SU-DHL-6 (cell line): ENCODE measurements at regions not wholly inside any gene's neighbourhood (a gene's known extent, or its start where the extent isn't known, plus 50 kb on each side); places are given as distances from the start of the nearest gene placed in this dataset.

Experiments
- H2AFZ ChIP-seq: fragments of 200-600 bp; sonication (generic); 2 replicates; pipeline ENCODE4 v1.6.1; 2014; ENCODE audit warnings: low read depth, mild to moderate bottlenecking, moderate library complexity, mixed read lengths, antibody characterized with exemption, low read length; ENCODE audit not compliant: severe bottlenecking
- H3F3A ChIP-seq: fragments of 200-600 bp; shearing (Covaris generic); 2 replicates; pipeline ENCODE4 v1.6.0; 2016; ENCODE audit warnings: antibody characterized with exemption, mild to moderate bottlenecking; ENCODE audit not compliant: insufficient read depth
- H3K27ac ChIP-seq: fragments of 200-600 bp; sonication (generic); 2 replicates; pipeline ENCODE4 v1.5.1; 2016; ENCODE audit warnings: low read depth, mild to moderate bottlenecking, low read length, moderate library complexity, mixed read lengths
- H3K27me3 ChIP-seq: fragments of 200-600 bp; sonication (generic), shearing (Covaris generic); 2 replicates; pipeline ENCODE4 v1.6.0; 2014; ENCODE audit warnings: mild to moderate bottlenecking, low read length
- H3K36me3 ChIP-seq: fragments of 200-600 bp; sonication (generic); 2 replicates; pipeline ENCODE4 v1.6.1; 2014; ENCODE audit warnings: mild to moderate bottlenecking, low read length, mixed read lengths
- H3K4me2 ChIP-seq: fragments of 300-600, 200-600 bp; shearing (Covaris generic), sonication (generic); 2 replicates; pipeline ENCODE4 v1.6.0; 2014; ENCODE audit warnings: low read length, low read depth, mild to moderate bottlenecking; ENCODE audit not compliant: poor library complexity, severe bottlenecking
- H3K4me3 ChIP-seq: fragments of 200-600 bp; sonication (generic); 2 replicates; pipeline ENCODE4 v1.5.1; 2014; ENCODE audit warnings: antibody characterized with exemption, low read length, mild to moderate bottlenecking, mixed read lengths; ENCODE audit not compliant: insufficient read depth, poor library complexity, severe bottlenecking
- H3K79me2 ChIP-seq: fragments of 200-600 bp; sonication (generic); 2 replicates; pipeline ENCODE4 v1.6.1; 2014; ENCODE audit warnings: mild to moderate bottlenecking, low read length, moderate library complexity; ENCODE audit not compliant: insufficient read depth
- H3K9ac ChIP-seq: fragments of 200-600 bp; sonication (generic); 2 replicates; pipeline ENCODE4 v1.7.0; 2014; ENCODE audit warnings: mild to moderate bottlenecking, low read length
- H3K9me2 ChIP-seq: fragments of 200-600 bp; sonication (generic); replicated peaks from 2 replicates; pipeline ENCODE4 v1.6.1; 2014; ENCODE audit warnings: low read length; ENCODE audit not compliant: insufficient read depth
- H3K9me3 ChIP-seq: fragments of 200-600 bp; sonication (generic); 2 replicates; pipeline ENCODE4 v1.6.1; 2014; ENCODE audit warnings: low read length, mixed read lengths; ENCODE audit not compliant: insufficient read depth
- H4K20me1 ChIP-seq: fragments of 200-600 bp; sonication (generic); 2 replicates; pipeline ENCODE4 v1.6.1; 2014; ENCODE audit warnings: low read depth, mild to moderate bottlenecking, antibody characterized with exemption, low read length, moderate library complexity, mixed read lengths
- CTCF ChIP-seq: fragments of 200-600 bp; sonication (generic); IDR thresholded peaks from one replicate; pipeline ENCODE4 v1.5.1; 2017; ENCODE audit warnings: antibody characterized with exemption, mild to moderate bottlenecking, low read length, moderate library complexity; ENCODE audit not compliant: insufficient read depth, poor library complexity, severe bottlenecking
- EZH2phosphoT487 ChIP-seq: fragments of 200-600 bp; sonication (generic), shearing (Covaris generic); conservative IDR thresholded peaks from 2 replicates; pipeline ENCODE4 v1.6.1; 2018; ENCODE audit warnings: mild to moderate bottlenecking, antibody characterized with exemption, low read length, moderate library complexity, mixed read lengths

- Histone ChIP-seq H2AFZ (no peak overlapping the region), H3K27me3 (no peaks in the 10 kb centered on the region), H3K36me3 (no peaks in the 10 kb centered on the region), H3K9me2 (no peaks in the 10 kb centered on the region), H3K79me2 (no peaks in the 10 kb centered on the region), H3K9ac (no peak overlapping the region), H3K4me3 (no peak overlapping the region), H3K9me3 (no peaks in the 10 kb centered on the region), H3F3A (no peaks in the 10 kb centered on the region), H3K27ac (no peak overlapping the region), H4K20me1 (no peaks in the 10 kb centered on the region), H3K4me2 (no peak overlapping the region)
- TF ChIP-seq CTCF (no peak), EZH2phosphoT487 (no peak)
These were observed 807.2 kb downstream of the IPMK start for GRCh38 chr10:57460540-57460939.

GRCh38 chr10:57457972-57458512, 809.7 kb downstream of the IPMK start:
- Histone ChIP-seq H3F3A (no peaks in the 10 kb centered on the region), H3K9me2 (no peaks in the 10 kb centered on the region), H3K9me3 (no peaks in the 10 kb centered on the region), H3K4me3 (no peak overlapping the region), H3K36me3 (no peaks in the 10 kb centered on the region), H3K27me3 (no peaks in the 10 kb centered on the region), H3K27ac (no peak overlapping the region), H3K79me2 (no peaks in the 10 kb centered on the region), H4K20me1 (no peaks in the 10 kb centered on the region), H3K9ac (no peak overlapping the region), H3K4me2 (no peak overlapping the region), H2AFZ (no peak overlapping the region)
- TF ChIP-seq EZH2phosphoT487 (no peak), CTCF (no peak)

GRCh38 chr10:57430376-57430775, 837.3 kb downstream of the IPMK start:
- no peaks in the 10 kb centered on the region for H3F3A ChIP-seq
- H4K20me1 ChIP-seq, result no peaks in the 10 kb centered on the region
- no peaks in the 10 kb centered on the region for H3K79me2 ChIP-seq
- H3K27ac ChIP-seq, result no peak overlapping the region
- H3K36me3 ChIP-seq, result no peaks in the 10 kb centered on the region
- H3K4me3 ChIP-seq, result no peak overlapping the region
- H2AFZ ChIP-seq, result no peak overlapping the region
- H3K27me3 ChIP-seq, result no peaks in the 10 kb centered on the region
- H3K9ac ChIP-seq, result no peak overlapping the region
- no peaks in the 10 kb centered on the region for H3K9me3 ChIP-seq
- H3K4me2 ChIP-seq, result no peak overlapping the region
- H3K9me2 ChIP-seq, result no peaks in the 10 kb centered on the region
- TF ChIP-seq CTCF (no peak), EZH2phosphoT487 (no peak)
